Stomach (tissue), 8 donors: ENCODE measurements at regions not wholly inside any gene's neighbourhood (a gene's known extent, or its start where the extent isn't known, plus 50 kb on each side); places are given as distances from the start of the nearest gene placed in this dataset.

Experiments used
- DNase-seq, 2 donors: peaks; one replicate each; pipeline versions ENCODE4 v3.0.0 to v3.0.0-alpha.2; 2013 to 2019
- H3K27ac ChIP-seq, 5 donors: fragments of 200-600 bp in 4 of 5; sonication (generic) in 4 of 5; one replicate each; pipeline ENCODE4 v1.5.1; 2013 to 2019; ENCODE audit warnings: mild to moderate bottlenecking in 1 of 5, moderate library complexity in 1 of 5
- H3K27me3 ChIP-seq, 3 donors: fragments of 200-600 bp; sonication (generic); one replicate each; pipeline ENCODE4 v1.5.1; 2017 to 2019; ENCODE audit warnings: mixed run types in 1 of 3
- H3K36me3 ChIP-seq, 4 donors: fragments of 200-600 bp; sonication (generic); 1 replicate in 3 of 4; 2 replicates in 1 of 4; pipeline ENCODE4 v1.5.1; 2016 to 2019
- H3K4me1 ChIP-seq, 4 donors: fragments of 200-600 bp; sonication (generic); one replicate each; pipeline ENCODE4 v1.5.1; 2016 to 2019
- H3K4me3 ChIP-seq, 4 donors: fragments of 200-600 bp; sonication (generic) in 3 of 4; one replicate each; pipeline ENCODE4 v1.5.1; 2016 to 2019; ENCODE audit warnings: mild to moderate bottlenecking in 1 of 4
- H3K9me3 ChIP-seq, 4 donors: fragments of 200-600 bp; sonication (generic); one replicate each; pipeline ENCODE4 v1.5.1; 2016 to 2019
- CTCF ChIP-seq, 7 experiments: fragments of 450-650 bp in 4 of 7; fragments of 200-600 bp in 3 of 7; sonication (generic) in 3 of 7; IDR thresholded peaks; one replicate each; pipeline ENCODE4 v1.5.1; 2016 to 2019; ENCODE audit warnings: antibody characterized with exemption in 7 of 7, control low read depth in 2 of 7, mild to moderate bottlenecking in 1 of 7
- EP300 ChIP-seq: sonication (generic); formaldehyde crosslinking; IDR thresholded peaks from one replicate; pipeline ENCODE4 v1.6.1; 2017; ENCODE audit warnings: antibody characterized with exemption
- POLR2A ChIP-seq, 4 donors: fragments of 450-650 bp; IDR thresholded peaks; one replicate each; pipeline ENCODE4 v1.6.1; 2016; ENCODE audit warnings: antibody characterized with exemption in 4 of 4, control low read depth in 2 of 4, mild to moderate bottlenecking in 1 of 4, moderate library complexity in 1 of 4
- POLR2AphosphoS5 ChIP-seq, 3 donors: sonication (generic); formaldehyde crosslinking; IDR thresholded peaks; one replicate each; pipeline ENCODE4 v1.6.1; 2016; ENCODE audit warnings: antibody characterized with exemption in 3 of 3
- WGBS, 5 donors: extraction: QIAGEN DNeasy Blood & Tissue Kit in 3 of 5; methylation state at CpG; one replicate each; pipeline versions ENCODE4 v1.1.5 to v1.1.7; 2013 to 2018; 5-methylcytosine and 5-hydroxymethylcytosine counted together
- intact Hi-C: fragments of 100-400 bp; cut with DNase I; formaldehyde crosslinking; loops from one replicate; pipeline ENCODE4 v1.15.1; 2023; ENCODE audit warnings: low total_unique reads
- donor health status: healthy with polysubstance abuse.
- donor health status: Bipolar disorder and iron deficiency.
- donor health status: healthy.

- DNase-seq: no peak
- 63 to 90% (median 70%) methylated on average over 4 of the region's 4 CpGs for WGBS, 5 donors
- Histone ChIP-seq H3K9me3 (no peaks in the 10 kb centered on the region), H3K27ac (no peak overlapping the region), H3K4me3 (no peak overlapping the region), H3K27me3 (peaks cover 0 to 21% (median 5%) of the 10 kb centered on the region in 3 donors), H3K4me1 (peaks cover 0 to 12% (median 2%) of the 10 kb centered on the region in 4 donors), H3K36me3 (no peaks in the 10 kb centered on the region)
- intact Hi-C loops: no loop called here
- TF ChIP-seq POLR2A (IDR thresholded peaks at IDR 0.05) (no peak), CTCF (IDR thresholded peaks at IDR 0.05) (no peak), POLR2AphosphoS5 (IDR thresholded peaks at IDR 0.05) (no peak), EP300 (no peak)
Observed at GRCh38 chr5:171664489-171664888, 121.1 kb upstream of the SMIM23 start.

GRCh38 chr5:171666815-171667214 is 118.8 kb upstream of the SMIM23 start:
- no peak for TF ChIP-seq POLR2AphosphoS5 (IDR thresholded peaks at IDR 0.05)
- TF ChIP-seq CTCF (IDR thresholded peaks at IDR 0.05): no peak
- no peak for TF ChIP-seq POLR2A (IDR thresholded peaks at IDR 0.05)
- no peak for TF ChIP-seq EP300
- peaks cover 0 to 21% (median 5%) of the 10 kb centered on the region in 3 donors for H3K27me3 ChIP-seq
- H3K27ac ChIP-seq: no peak overlapping the region
- DNase-seq: no peak
- intact Hi-C loops: no loop called here
- 89 to 92% (median 91%) methylated on average over 10 of the region's 10 CpGs for WGBS, 5 donors
- H3K9me3 ChIP-seq: no peaks in the 10 kb centered on the region
- no peaks in the 10 kb centered on the region for H3K36me3 ChIP-seq
- H3K4me3 ChIP-seq: no peak overlapping the region
- H3K4me1 ChIP-seq: peaks cover 0 to 6% (median 2%) of the 10 kb centered on the region in 4 donors

- H3K4me3 ChIP-seq: no peak overlapping the region
- H3K4me1 ChIP-seq: peaks cover 0 to 6% (median 2%) of the 10 kb centered on the region in 4 donors
- 38 to 58% (median 50%) methylated on average over 23 to 30 of the region's 30 CpGs for WGBS, 5 donors
- peak overlapping the region in 1 of 5 donors; percentile 27 for H3K27ac ChIP-seq
- no peaks in the 10 kb centered on the region for H3K36me3 ChIP-seq
- H3K9me3 ChIP-seq: no peaks in the 10 kb centered on the region
- intact Hi-C loops: no loop called here
- H3K27me3 ChIP-seq: peaks cover 0 to 22% (median 5%) of the 10 kb centered on the region in 3 donors
- no peak for TF ChIP-seq POLR2AphosphoS5 (IDR thresholded peaks at IDR 0.05)
- TF ChIP-seq EP300: no peak
- no peak for TF ChIP-seq CTCF (IDR thresholded peaks at IDR 0.05)
- DNase-seq: peak in 1 of 2 donors; percentile 92
Observed at GRCh38 chr5:171667341-171668096, 118.1 kb upstream of the SMIM23 start.

GRCh38 chr5:171668097-171668412 is 117.6 kb upstream of the SMIM23 start:
- no peak for DNase-seq
- Histone ChIP-seq H3K27ac (peak overlapping the region in 1 of 5 donors; percentile 27), H3K4me3 (no peak overlapping the region), H3K4me1 (peaks cover 0 to 6% (median 2%) of the 10 kb centered on the region in 4 donors), H3K9me3 (no peaks in the 10 kb centered on the region), H3K27me3 (peaks cover 0 to 25% (median 5%) of the 10 kb centered on the region in 3 donors), H3K36me3 (no peaks in the 10 kb centered on the region)
- no peak for TF ChIP-seq EP300
- TF ChIP-seq POLR2A (IDR thresholded peaks at IDR 0.05): no peak
- intact Hi-C loops: no loop called here
- 53 to 78% (median 55%) methylated on average over 17 of the region's 17 CpGs for WGBS, 5 donors

- Histone ChIP-seq H3K27me3 (peaks cover 0 to 25% (median 5%) of the 10 kb centered on the region in 3 donors), H3K4me1 (peaks cover 0 to 6% (median 2%) of the 10 kb centered on the region in 4 donors), H3K27ac (no peak overlapping the region), H3K4me3 (no peak overlapping the region), H3K36me3 (no peaks in the 10 kb centered on the region), H3K9me3 (peaks cover 0 to 9% (median 7%) of the 10 kb centered on the region in 4 donors)
- intact Hi-C loops: no loop called here
- TF ChIP-seq POLR2A (IDR thresholded peaks at IDR 0.05): no peak
- TF ChIP-seq EP300: no peak
- no peak for TF ChIP-seq POLR2AphosphoS5 (IDR thresholded peaks at IDR 0.05)
- no peak for TF ChIP-seq CTCF (IDR thresholded peaks at IDR 0.05)
- no peak for DNase-seq
Observed at GRCh38 chr5:171669571-171669970, 116.0 kb upstream of the SMIM23 start.
